Rectal smooth muscle tissue (tissue), 1 donor: ENCODE measurements at regions not wholly inside any gene's neighbourhood (a gene's known extent, or its start where the extent isn't known, plus 50 kb on each side); places are given as distances from the start of the nearest gene placed in this dataset.
"Not testable (repeated sequence)": the region's sequence is repeated elsewhere in the genome, so short reads cannot be mapped to it uniquely, and the experiment has no call there.

Source experiments
- H3K27ac ChIP-seq: one replicate; pipeline ENCODE4 v1.7.0; 2013; ENCODE audit warnings: low read depth, low read length, inconsistent platforms
- H3K27me3 ChIP-seq: one replicate; pipeline ENCODE4 v1.7.0; 2013; ENCODE audit warnings: low read length; ENCODE audit not compliant: control insufficient read depth, insufficient read depth
- H3K36me3 ChIP-seq: one replicate; pipeline ENCODE4 v1.7.0; 2013; ENCODE audit warnings: low read length; ENCODE audit not compliant: control insufficient read depth, insufficient read depth
- H3K4me1 ChIP-seq: one replicate; pipeline ENCODE4 v1.7.0; 2013; ENCODE audit warnings: low read length; ENCODE audit not compliant: control insufficient read depth, insufficient read depth
- H3K4me3 ChIP-seq: one replicate; pipeline ENCODE4 v1.7.0; 2013; ENCODE audit warnings: low read length
- H3K9ac ChIP-seq: one replicate; pipeline ENCODE4 v1.7.0; 2013; ENCODE audit warnings: low read length

GRCh38 chr5:38141665-38142064 lies 116.7 kb upstream of the EGFLAM start:
- H3K27me3 ChIP-seq = no peaks in the 10 kb centered on the region
- H3K9ac ChIP-seq = no peak overlapping the region
- H3K27ac ChIP-seq = no peak overlapping the region

GRCh38 chr5:38138574-38138973 lies 119.8 kb upstream of the EGFLAM start:
- Histone ChIP-seq H3K36me3 (no peaks in the 10 kb centered on the region), H3K9ac (no peak overlapping the region), H3K4me3 (no peak overlapping the region), H3K27ac (no peak overlapping the region), H3K4me1 (no peaks in the 10 kb centered on the region), H3K27me3 (no peaks in the 10 kb centered on the region)

More at GRCh38 chr5:38141665-38142064, 116.7 kb upstream of the EGFLAM start:
- no peak overlapping the region for H3K4me3 ChIP-seq
- H3K4me1 ChIP-seq = no peaks in the 10 kb centered on the region
- no peaks in the 10 kb centered on the region for H3K36me3 ChIP-seq

- no peak overlapping the region for H3K27ac ChIP-seq
- no peak overlapping the region for H3K4me3 ChIP-seq
- no peaks in the 10 kb centered on the region for H3K27me3 ChIP-seq
- H3K4me1 ChIP-seq = peaks cover 9% of the 10 kb centered on the region
- no peak overlapping the region for H3K9ac ChIP-seq
- H3K36me3 ChIP-seq = no peaks in the 10 kb centered on the region
These were observed 122.8 kb upstream of the EGFLAM start for GRCh38 chr5:38135486-38136039.

GRCh38 chr5:38134810-38135209 lies 123.5 kb upstream of the EGFLAM start:
- no peaks in the 10 kb centered on the region for H3K36me3 ChIP-seq
- H3K9ac ChIP-seq = no peak overlapping the region
- peaks cover 9% of the 10 kb centered on the region for H3K4me1 ChIP-seq
- H3K27me3 ChIP-seq = no peaks in the 10 kb centered on the region
- H3K27ac ChIP-seq = no peak overlapping the region
- H3K4me3 ChIP-seq = no peak overlapping the region

GRCh38 chr5:38134294-38134693 lies 124.1 kb upstream of the EGFLAM start:
- H3K27ac ChIP-seq, H3K9ac ChIP-seq, H3K36me3 ChIP-seq: not testable (repeated sequence)

GRCh38 chr5:38131686-38132085 lies 126.7 kb upstream of the EGFLAM start:
- H3K27ac ChIP-seq = no peak overlapping the region
- H3K9ac ChIP-seq = no peak overlapping the region
- H3K27me3 ChIP-seq = no peaks in the 10 kb centered on the region
- H3K4me3 ChIP-seq = no peak overlapping the region
- H3K36me3 ChIP-seq = no peaks in the 10 kb centered on the region
- peaks cover 9% of the 10 kb centered on the region for H3K4me1 ChIP-seq

More at GRCh38 chr5:38134294-38134693, 124.1 kb upstream of the EGFLAM start:
- H3K27me3 ChIP-seq, H3K4me3 ChIP-seq, H3K4me1 ChIP-seq: not testable (repeated sequence)

- Histone ChIP-seq H3K27ac (no peak overlapping the region), H3K4me3 (no peak overlapping the region), H3K4me1 (no peaks in the 10 kb centered on the region), H3K9ac (no peak overlapping the region), H3K36me3 (no peaks in the 10 kb centered on the region), H3K27me3 (no peaks in the 10 kb centered on the region)
These were observed 134.0 kb upstream of the EGFLAM start for GRCh38 chr5:38124321-38124720.

- Histone ChIP-seq H3K36me3 (no peaks in the 10 kb centered on the region), H3K27ac (no peak overlapping the region), H3K27me3 (no peaks in the 10 kb centered on the region), H3K9ac (no peak overlapping the region), H3K4me1 (no peaks in the 10 kb centered on the region), H3K4me3 (no peak overlapping the region)
These were observed 136.9 kb upstream of the EGFLAM start for GRCh38 chr5:38121420-38121819.

- H3K9ac ChIP-seq = no peak overlapping the region
- H3K4me3 ChIP-seq = no peak overlapping the region
- no peaks in the 10 kb centered on the region for H3K36me3 ChIP-seq
These were observed 138.5 kb upstream of the EGFLAM start for GRCh38 chr5:38119836-38120235.

GRCh38 chr5:38117784-38118479 lies 140.4 kb upstream of the EGFLAM start:
- H3K27ac ChIP-seq = no peak overlapping the region
- H3K27me3 ChIP-seq = no peaks in the 10 kb centered on the region
- H3K4me1 ChIP-seq = no peaks in the 10 kb centered on the region
- H3K9ac ChIP-seq = no peak overlapping the region
- no peaks in the 10 kb centered on the region for H3K36me3 ChIP-seq
- H3K4me3 ChIP-seq = no peak overlapping the region

More at GRCh38 chr5:38119836-38120235, 138.5 kb upstream of the EGFLAM start:
- H3K27ac ChIP-seq = no peak overlapping the region
- no peaks in the 10 kb centered on the region for H3K4me1 ChIP-seq
- no peaks in the 10 kb centered on the region for H3K27me3 ChIP-seq

- Histone ChIP-seq H3K27ac (no peak overlapping the region), H3K4me1 (no peaks in the 10 kb centered on the region), H3K4me3 (no peak overlapping the region), H3K27me3 (no peaks in the 10 kb centered on the region), H3K9ac (no peak overlapping the region), H3K36me3 (no peaks in the 10 kb centered on the region)
These were observed 143.0 kb upstream of the EGFLAM start for GRCh38 chr5:38115318-38115827.

- no peaks in the 10 kb centered on the region for H3K4me1 ChIP-seq
- H3K36me3 ChIP-seq = no peaks in the 10 kb centered on the region
- no peak overlapping the region for H3K4me3 ChIP-seq
- H3K27me3 ChIP-seq = no peaks in the 10 kb centered on the region
- H3K9ac ChIP-seq = no peak overlapping the region
- H3K27ac ChIP-seq = no peak overlapping the region
These were observed 144.5 kb upstream of the EGFLAM start for GRCh38 chr5:38113880-38114279.

GRCh38 chr5:38113456-38113855 lies 144.9 kb upstream of the EGFLAM start:
- Histone ChIP-seq H3K36me3 (no peaks in the 10 kb centered on the region), H3K4me3 (no peak overlapping the region), H3K4me1 (no peaks in the 10 kb centered on the region), H3K27ac (no peak overlapping the region), H3K27me3 (no peaks in the 10 kb centered on the region), H3K9ac (no peak overlapping the region)
